ENCODE measurements at regions not wholly inside any gene's neighbourhood (a gene's known extent, or its start where the extent isn't known, plus 50 kb on each side); places are given as distances from the start of the nearest gene placed in this dataset.

- Mint-ChIP-seq H3K4me3 (no peak overlapping the region), H3K27me3 (no peaks in the 10 kb centered on the region), H3K4me1 (no peaks in the 10 kb centered on the region), H3K9me3 (peaks cover 2% of the 10 kb centered on the region), H3K27ac (no peak overlapping the region), H3K36me3 (no peaks in the 10 kb centered on the region)
- ATAC-seq (ENCODE audit: low read depth) (no peak), DNase-seq (ENCODE audit: low spot score in 2 of 2) (no peak)
Measured at GRCh38 chrX:121102101-121102500, 54.7 kb downstream of the GLUD2 start.

GRCh38 chrX:121103381-121103780 is 56.0 kb downstream of the GLUD2 start:
- DNase-seq (ENCODE audit: low spot score in 2 of 2), result no peak
- Mint-ChIP-seq H3K4me3 (no peak overlapping the region), H3K27me3 (no peaks in the 10 kb centered on the region), H3K4me1 (no peaks in the 10 kb centered on the region), H3K36me3 (no peaks in the 10 kb centered on the region), H3K9me3 (peaks cover 2% of the 10 kb centered on the region), H3K27ac (no peak overlapping the region)
- no peak for ATAC-seq (ENCODE audit: low read depth)

- DNase-seq (ENCODE audit: low spot score in 2 of 2), result no peak
- Mint-ChIP-seq H3K9me3 (no peaks in the 10 kb centered on the region), H3K4me3 (no peak overlapping the region), H3K27ac (no peak overlapping the region), H3K4me1 (no peaks in the 10 kb centered on the region), H3K27me3 (no peaks in the 10 kb centered on the region), H3K36me3 (no peaks in the 10 kb centered on the region)
- ATAC-seq (ENCODE audit: low read depth), result no peak
Measured at GRCh38 chrX:121106484-121107235, 59.2 kb downstream of the GLUD2 start.

GRCh38 chrX:121109986-121110385 is 62.6 kb downstream of the GLUD2 start:
- H3K4me3 Mint-ChIP-seq, result no peak overlapping the region
- H3K9me3 Mint-ChIP-seq, result no peaks in the 10 kb centered on the region
- DNase-seq (ENCODE audit: low spot score in 2 of 2), result no peak
- H3K36me3 Mint-ChIP-seq, result no peaks in the 10 kb centered on the region
- no peak for ATAC-seq (ENCODE audit: low read depth)
- H3K27me3 Mint-ChIP-seq, result no peaks in the 10 kb centered on the region
- no peaks in the 10 kb centered on the region for H3K4me1 Mint-ChIP-seq
- no peak overlapping the region for H3K27ac Mint-ChIP-seq

- H3K9me3 Mint-ChIP-seq, result no peaks in the 10 kb centered on the region
- no peaks in the 10 kb centered on the region for H3K4me1 Mint-ChIP-seq
- no peak for ATAC-seq (ENCODE audit: low read depth)
- DNase-seq (ENCODE audit: low spot score in 2 of 2), result no peak
- H3K27me3 Mint-ChIP-seq, result no peaks in the 10 kb centered on the region
- H3K27ac Mint-ChIP-seq, result no peak overlapping the region
- no peaks in the 10 kb centered on the region for H3K36me3 Mint-ChIP-seq
- no peak overlapping the region for H3K4me3 Mint-ChIP-seq
Measured at GRCh38 chrX:121110536-121110935, 63.1 kb downstream of the GLUD2 start.

- Mint-ChIP-seq H3K4me1 (no peaks in the 10 kb centered on the region), H3K36me3 (no peaks in the 10 kb centered on the region), H3K4me3 (no peak overlapping the region), H3K27me3 (no peaks in the 10 kb centered on the region), H3K27ac (no peak overlapping the region), H3K9me3 (no peaks in the 10 kb centered on the region)
- ATAC-seq (ENCODE audit: low read depth) (no peak), DNase-seq (ENCODE audit: low spot score in 2 of 2) (no peak)
Measured at GRCh38 chrX:121114691-121115090, 67.3 kb downstream of the GLUD2 start.

GRCh38 chrX:121120690-121121605 is 73.5 kb downstream of the GLUD2 start:
- no peak overlapping the region for H3K27ac Mint-ChIP-seq
- H3K9me3 Mint-ChIP-seq, result no peaks in the 10 kb centered on the region
- H3K27me3 Mint-ChIP-seq, result no peaks in the 10 kb centered on the region
- no peak for DNase-seq (ENCODE audit: low spot score in 2 of 2)
- ATAC-seq (ENCODE audit: low read depth), result no peak
- no peaks in the 10 kb centered on the region for H3K36me3 Mint-ChIP-seq
- H3K4me3 Mint-ChIP-seq, result no peak overlapping the region
- no peaks in the 10 kb centered on the region for H3K4me1 Mint-ChIP-seq

- H3K36me3 Mint-ChIP-seq, result no peaks in the 10 kb centered on the region
- ATAC-seq (ENCODE audit: low read depth), result no peak
- no peak overlapping the region for H3K27ac Mint-ChIP-seq
- H3K9me3 Mint-ChIP-seq, result no peaks in the 10 kb centered on the region
- no peak overlapping the region for H3K4me3 Mint-ChIP-seq
- no peaks in the 10 kb centered on the region for H3K4me1 Mint-ChIP-seq
- no peak for DNase-seq (ENCODE audit: low spot score in 2 of 2)
- H3K27me3 Mint-ChIP-seq, result no peaks in the 10 kb centered on the region
Measured at GRCh38 chrX:121122332-121122731, 74.9 kb downstream of the GLUD2 start.

GRCh38 chrX:121128925-121129877 is 81.8 kb downstream of the GLUD2 start:
- H3K4me3 Mint-ChIP-seq, result no peak overlapping the region
- H3K36me3 Mint-ChIP-seq, result no peaks in the 10 kb centered on the region
- H3K9me3 Mint-ChIP-seq, result no peaks in the 10 kb centered on the region
- no peaks in the 10 kb centered on the region for H3K4me1 Mint-ChIP-seq
- no peaks in the 10 kb centered on the region for H3K27me3 Mint-ChIP-seq
- ATAC-seq (ENCODE audit: low read depth) (no peak), DNase-seq (ENCODE audit: low spot score in 2 of 2) (no peak)
- no peak overlapping the region for H3K27ac Mint-ChIP-seq

- H3K9me3 Mint-ChIP-seq, result no peaks in the 10 kb centered on the region
- no peak for ATAC-seq (ENCODE audit: low read depth)
Measured at GRCh38 chrX:121132675-121133074, 85.3 kb downstream of the GLUD2 start.

GRCh38 chrX:121135488-121136207 is 88.2 kb downstream of the GLUD2 start:
- DNase-seq (ENCODE audit: low spot score in 2 of 2), result no peak
- Mint-ChIP-seq H3K27me3 (no peaks in the 10 kb centered on the region), H3K36me3 (no peaks in the 10 kb centered on the region), H3K4me1 (no peaks in the 10 kb centered on the region), H3K4me3 (no peak overlapping the region), H3K9me3 (no peaks in the 10 kb centered on the region), H3K27ac (no peak overlapping the region)
- no peak for ATAC-seq (ENCODE audit: low read depth)

More at GRCh38 chrX:121132675-121133074, 85.3 kb downstream of the GLUD2 start:
- H3K4me3 Mint-ChIP-seq, result no peak overlapping the region
- H3K4me1 Mint-ChIP-seq, result no peaks in the 10 kb centered on the region
- H3K27me3 Mint-ChIP-seq, result no peaks in the 10 kb centered on the region
- no peak overlapping the region for H3K27ac Mint-ChIP-seq
- DNase-seq (ENCODE audit: low spot score in 2 of 2), result no peak
- H3K36me3 Mint-ChIP-seq, result no peaks in the 10 kb centered on the region

GRCh38 chrX:121146059-121146628 is 98.7 kb downstream of the GLUD2 start:
- Mint-ChIP-seq H3K4me1 (no peaks in the 10 kb centered on the region), H3K36me3 (no peaks in the 10 kb centered on the region), H3K27ac (no peak overlapping the region), H3K27me3 (no peaks in the 10 kb centered on the region), H3K4me3 (no peak overlapping the region), H3K9me3 (no peaks in the 10 kb centered on the region)
- DNase-seq (ENCODE audit: low spot score in 2 of 2) (no peak), ATAC-seq (ENCODE audit: low read depth) (no peak)

- ATAC-seq (ENCODE audit: low read depth), result no peak
- H3K27ac Mint-ChIP-seq, result no peak overlapping the region
- no peaks in the 10 kb centered on the region for H3K36me3 Mint-ChIP-seq
- H3K27me3 Mint-ChIP-seq, result no peaks in the 10 kb centered on the region
- DNase-seq (ENCODE audit: low spot score in 2 of 2), result no peak
- H3K4me1 Mint-ChIP-seq, result no peaks in the 10 kb centered on the region
- no peaks in the 10 kb centered on the region for H3K9me3 Mint-ChIP-seq
- no peak overlapping the region for H3K4me3 Mint-ChIP-seq
Measured at GRCh38 chrX:121150217-121150616, 102.8 kb downstream of the GLUD2 start.
